Renal cortex interstitium (tissue), 11 donors: ENCODE measurements at regions not wholly inside any gene's neighbourhood (a gene's known extent, or its start where the extent isn't known, plus 50 kb on each side); places are given as distances from the start of the nearest gene placed in this dataset.

Experiments used
- DNase-seq, 11 donors: peaks; one replicate each; pipeline ENCODE4 v3.0.0-alpha.2; 2013; ENCODE audit warnings: low read depth in 9 of 11, low spot score in 4 of 11; ENCODE audit errors: extremely low read depth in 1 of 11

DNA sequence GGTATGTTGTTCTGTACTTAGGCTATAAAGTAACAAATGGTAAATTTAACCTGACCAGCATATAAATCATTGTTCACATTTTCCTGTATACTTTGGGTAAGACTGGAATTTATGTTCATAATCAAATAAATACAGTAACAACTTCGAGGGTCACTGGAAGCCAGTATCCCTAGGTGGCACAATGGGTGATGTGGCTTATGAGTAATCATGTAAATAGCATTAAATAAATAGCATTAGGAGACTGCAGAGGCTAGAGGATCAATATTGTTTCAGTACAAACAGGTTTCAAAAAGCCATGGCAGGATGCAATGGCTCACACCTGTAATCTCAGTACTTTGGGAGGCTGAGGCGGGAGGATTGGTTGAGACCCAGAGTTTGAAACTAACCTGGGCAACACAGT lies 690.6 kb downstream of the SLC4A3 start:
- DNase-seq = no peak

DNA sequence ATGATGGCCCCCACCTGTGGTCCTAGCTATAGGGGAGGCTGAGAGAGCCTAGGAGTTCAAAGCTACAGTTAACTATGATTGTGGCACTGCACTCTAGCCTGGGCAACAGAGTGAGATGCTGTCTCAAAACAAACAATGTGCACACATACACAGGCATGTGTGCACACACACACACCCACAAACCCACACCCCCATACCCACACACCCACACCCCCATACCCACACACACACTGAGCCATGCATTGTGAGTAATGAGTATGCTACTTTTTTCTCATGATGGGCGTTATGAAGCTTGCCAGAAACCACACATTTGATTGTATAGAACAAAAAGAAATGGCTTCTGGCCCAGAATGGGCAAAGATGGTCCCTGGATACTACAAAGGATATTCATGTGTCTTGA lies 691.1 kb downstream of the SLC4A3 start:
- no peak for DNase-seq

DNA sequence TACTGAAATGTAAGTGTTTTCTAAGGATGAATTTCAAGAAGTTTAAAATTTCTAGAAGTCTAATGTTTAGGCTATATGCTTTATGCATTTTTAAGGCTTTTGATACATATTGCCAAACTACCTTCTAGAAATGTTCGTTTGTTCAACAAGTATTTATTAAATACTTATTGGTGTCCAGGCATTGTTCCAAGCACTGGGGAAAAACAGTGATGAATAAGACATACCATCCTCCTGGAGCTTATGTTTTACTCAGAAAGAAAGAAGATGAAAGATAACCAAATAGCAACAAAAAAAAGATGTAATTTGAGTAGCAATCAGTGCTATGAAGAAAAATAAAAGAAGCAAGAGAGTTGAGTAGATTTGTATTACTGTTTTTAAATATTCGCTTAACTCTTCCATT lies 692.9 kb downstream of the SLC4A3 start:
- DNase-seq = no peak

- DNase-seq = no peak
Measured at GRCh38 chr2:220332886-220333285, 705.5 kb downstream of the SLC4A3 start.

GRCh38 chr2:220334210-220334609 lies 706.8 kb downstream of the SLC4A3 start:
- DNase-seq = no peak

DNA sequence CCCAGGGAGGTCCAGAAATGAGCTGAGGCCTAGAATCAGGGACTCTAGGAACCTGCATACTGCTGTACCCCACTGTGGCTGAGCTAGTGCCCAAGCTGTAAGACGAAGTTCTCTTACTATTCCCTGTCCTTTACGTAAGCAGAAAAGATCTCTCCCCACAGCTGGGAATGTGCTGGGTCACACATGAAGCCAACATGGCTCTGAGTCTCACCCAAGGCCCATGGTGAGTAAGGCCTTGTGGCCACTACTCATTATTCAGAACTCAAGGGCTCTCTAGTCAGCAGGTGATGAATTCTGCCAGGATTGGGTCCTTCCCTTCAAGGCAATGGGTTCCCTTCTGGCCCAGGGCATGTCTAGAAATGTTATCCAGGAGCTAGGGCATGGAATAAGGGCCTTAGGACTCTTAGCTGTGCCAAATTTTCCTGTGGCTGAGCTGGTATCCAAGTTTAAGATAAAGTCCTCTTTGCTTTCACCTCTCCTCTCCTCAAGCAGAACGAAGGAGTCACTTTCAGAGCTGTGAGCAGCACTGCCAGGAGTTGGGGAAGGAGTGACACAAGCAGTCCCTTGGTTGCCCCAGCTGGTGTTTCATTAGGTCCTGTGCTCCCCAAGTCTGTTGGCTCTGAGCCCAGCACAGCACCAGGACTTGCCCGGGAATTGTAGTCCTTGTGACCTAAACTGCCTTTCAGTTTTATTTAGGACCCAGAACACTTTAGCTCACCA lies 707.6 kb downstream of the SLC4A3 start:
- no peak for DNase-seq

GRCh38 chr2:220335591-220335915 lies 708.1 kb downstream of the SLC4A3 start:
- DNase-seq = no peak

DNA sequence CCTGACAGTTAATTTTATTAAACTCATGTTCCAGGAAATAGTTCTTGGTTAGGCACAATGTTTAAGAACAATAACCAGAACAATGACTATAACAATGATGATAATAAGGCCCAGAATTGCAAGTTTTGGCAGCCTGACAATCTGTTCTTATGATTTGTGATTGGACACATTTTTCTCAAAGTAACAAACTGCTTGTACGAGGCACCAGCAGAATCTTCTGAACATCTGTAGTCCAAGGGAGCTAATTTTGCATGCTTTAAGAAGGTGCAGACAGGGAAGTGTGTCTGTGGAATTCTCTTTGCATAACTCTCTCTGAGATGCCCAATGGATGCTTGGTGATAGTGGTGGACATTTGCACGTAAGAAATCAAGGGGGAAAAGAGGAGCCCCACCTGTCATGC lies 709.3 kb downstream of the SLC4A3 start:
- DNase-seq = no peak

DNA sequence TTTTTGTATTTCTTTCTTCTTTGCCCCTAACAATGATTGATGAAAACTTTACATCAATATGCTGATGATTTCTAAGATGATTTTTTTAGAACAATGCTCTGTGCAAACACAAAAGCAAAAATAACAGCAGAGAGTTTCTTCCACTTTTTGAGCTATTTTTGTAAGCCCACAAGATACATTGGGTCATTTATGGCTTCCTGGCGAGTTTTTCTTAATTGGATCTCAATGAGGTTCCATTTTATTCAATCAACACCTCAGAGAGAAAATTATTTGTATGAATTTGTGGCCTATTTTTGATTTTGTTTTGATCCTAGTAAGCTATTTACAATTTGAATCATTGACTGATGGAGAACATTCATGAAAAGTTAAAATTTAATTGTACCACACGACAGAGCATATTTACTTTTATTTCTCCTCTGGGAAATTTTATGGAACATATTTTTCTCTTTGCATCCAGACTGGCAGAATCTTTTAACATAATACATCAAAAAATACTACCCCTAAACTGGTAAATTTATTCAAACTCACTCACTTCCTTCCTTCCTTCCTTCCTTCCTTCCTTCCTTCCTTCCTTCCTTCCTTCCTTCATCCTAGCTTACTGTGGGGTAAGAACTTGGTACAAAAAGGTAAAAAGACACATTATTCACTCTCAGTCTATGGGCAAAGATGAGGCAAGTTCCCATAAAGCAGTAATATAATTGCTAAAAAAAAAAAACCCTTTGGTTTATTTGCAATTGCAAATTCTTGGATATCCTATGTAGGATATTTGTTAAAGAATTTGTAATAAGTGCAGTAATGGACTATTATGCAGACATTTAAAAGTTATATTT lies 710.4 kb downstream of the SLC4A3 start:
- DNase-seq = no peak

DNA sequence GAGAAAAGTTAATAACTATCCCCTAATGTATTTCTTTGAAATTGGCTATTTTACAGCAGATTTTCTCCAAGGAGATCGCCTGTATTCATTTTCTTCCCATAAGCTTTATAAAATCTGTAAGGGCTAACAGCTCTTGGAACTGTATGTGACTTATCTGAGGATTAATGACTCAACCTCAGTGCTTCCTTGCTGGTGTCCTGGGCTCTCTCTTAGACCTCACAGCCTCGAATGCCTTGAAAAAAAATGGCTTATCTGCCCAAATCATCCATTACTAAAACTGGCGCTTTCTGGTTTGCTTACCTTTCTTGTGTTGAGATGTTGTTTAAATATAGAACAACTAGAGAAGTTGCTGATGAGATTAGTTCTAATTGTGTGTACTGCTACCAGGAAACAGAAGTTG lies 713.6 kb downstream of the SLC4A3 start:
- no peak for DNase-seq

DNA sequence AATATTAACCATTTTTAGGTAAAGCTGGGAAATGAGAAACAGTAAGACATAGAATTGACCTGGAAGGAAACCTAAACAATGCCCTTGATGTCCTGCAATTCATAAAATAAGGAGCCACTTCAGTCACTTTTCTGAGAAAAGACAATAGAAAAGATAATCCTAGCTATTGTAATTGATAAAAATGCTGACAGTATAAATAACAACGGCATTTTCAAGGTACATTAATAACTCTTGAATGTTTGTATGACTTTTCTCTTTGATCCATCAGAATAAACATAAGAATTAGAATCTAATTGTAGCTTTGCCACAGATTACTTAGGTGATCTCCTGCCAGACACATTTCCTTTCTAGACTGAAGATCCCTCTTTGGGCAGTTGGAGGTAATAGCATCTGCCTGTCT lies 719.5 kb downstream of the SLC4A3 start:
- no peak for DNase-seq

GRCh38 chr2:220347626-220348025 lies 720.2 kb downstream of the SLC4A3 start:
- DNase-seq = no peak

GRCh38 chr2:220348206-220348605 lies 720.8 kb downstream of the SLC4A3 start:
- no peak for DNase-seq

DNA sequence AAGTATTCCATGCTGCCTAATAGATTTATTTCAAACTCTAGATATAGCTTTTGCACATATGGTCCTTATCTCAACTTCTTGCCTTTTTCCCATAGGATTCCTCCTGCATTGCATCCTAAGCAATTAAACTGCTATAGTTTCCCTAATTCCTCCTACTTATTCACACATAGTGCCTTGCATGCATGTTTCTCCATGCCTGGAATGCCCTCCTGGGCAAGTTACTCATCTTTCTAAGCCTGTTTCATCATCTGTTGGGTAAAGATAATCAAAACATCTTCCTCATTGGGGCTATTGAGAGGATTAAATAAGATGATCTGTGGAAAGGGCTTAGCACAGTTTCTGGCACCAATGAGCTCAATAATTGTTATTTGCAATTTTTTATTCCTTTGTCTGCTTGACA lies 726.5 kb downstream of the SLC4A3 start:
- DNase-seq = no peak

- no peak for DNase-seq
Measured at GRCh38 chr2:220356076-220356475, 728.6 kb downstream of the SLC4A3 start.

GRCh38 chr2:220365023-220365422 lies 737.6 kb downstream of the SLC4A3 start:
- DNase-seq = no peak

DNA sequence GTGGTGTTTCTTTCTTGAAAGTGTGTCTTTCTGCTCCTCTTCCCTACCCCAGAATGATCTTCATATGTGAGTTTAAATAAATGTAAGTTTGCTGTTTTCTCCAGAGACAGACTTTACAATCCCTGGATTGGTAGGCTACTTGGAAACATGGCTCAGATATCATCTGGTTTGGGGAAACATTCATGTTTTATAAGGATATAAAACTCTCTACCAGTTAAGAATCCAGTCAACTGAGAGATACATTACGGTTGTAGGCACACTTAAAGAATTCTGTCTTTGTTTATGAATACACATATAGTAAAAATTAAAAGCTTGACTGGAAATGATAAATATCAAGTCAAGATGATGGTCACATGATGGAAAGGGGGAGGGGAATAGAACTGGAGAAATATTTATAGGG lies 739.3 kb downstream of the SLC4A3 start:
- DNase-seq = no peak

- DNase-seq = no peak
Measured at GRCh38 chr2:220370764-220371163, 743.3 kb downstream of the SLC4A3 start.

DNA sequence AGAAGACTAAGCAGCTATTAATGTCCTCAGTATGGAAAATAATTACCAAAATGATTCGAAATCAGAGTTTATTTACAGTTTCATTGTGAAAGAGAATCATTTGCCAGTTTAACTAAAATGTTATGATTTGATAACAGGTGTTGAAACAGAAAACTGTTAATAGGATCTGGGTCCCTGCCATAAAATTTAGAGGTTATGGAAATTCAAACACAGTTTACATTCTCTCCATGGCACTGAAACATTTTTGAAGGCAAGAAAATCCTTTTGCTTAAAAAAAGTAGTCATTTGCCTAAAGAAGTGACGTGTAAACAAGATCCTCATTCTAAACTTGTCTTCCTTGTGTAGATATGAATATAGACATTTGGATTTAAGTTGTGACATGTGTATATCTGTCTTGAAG lies 743.8 kb downstream of the SLC4A3 start:
- no peak for DNase-seq

- no peak for DNase-seq
Measured at GRCh38 chr2:220373878-220374277, 746.4 kb downstream of the SLC4A3 start.

DNA sequence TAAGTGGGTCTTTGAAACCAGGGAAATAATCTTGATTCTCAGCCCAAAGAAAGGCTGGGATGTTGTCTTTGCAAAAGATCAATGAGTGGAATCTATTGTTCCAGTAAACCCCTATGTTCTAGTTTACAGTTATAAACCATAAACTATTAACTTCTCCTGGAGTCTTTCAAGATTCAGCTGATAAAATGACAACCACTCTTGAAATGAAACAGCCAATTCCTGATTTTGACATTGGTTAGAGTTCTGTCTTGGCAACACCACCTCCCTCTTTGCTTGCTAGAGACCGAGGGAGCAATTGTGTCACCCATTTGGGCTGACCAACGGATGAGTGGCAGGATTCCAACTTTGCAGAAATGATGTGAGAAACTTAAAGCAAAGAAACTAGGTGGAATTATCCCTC lies 746.9 kb downstream of the SLC4A3 start:
- no peak for DNase-seq
